ENCODE measurements at regions not wholly inside any gene's neighbourhood (a gene's known extent, or its start where the extent isn't known, plus 50 kb on each side); places are given as distances from the start of the nearest gene placed in this dataset.

- no peaks in the 10 kb centered on the region for H3K27me3 ChIP-seq (ENCODE audit: control insufficient read depth, insufficient read depth, low read length)
- no peaks in the 10 kb centered on the region for H3K9me3 ChIP-seq (ENCODE audit: control insufficient read depth, insufficient read depth, low read length)
- no peaks in the 10 kb centered on the region for H3K4me1 ChIP-seq (ENCODE audit: control insufficient read depth, insufficient read depth, low read length)
- no peak overlapping the region for H3K9ac ChIP-seq (ENCODE audit: low read depth, low read length)
- H3K4me3 ChIP-seq (ENCODE audit: low read depth, low read length), result no peak overlapping the region
- no peaks in the 10 kb centered on the region for H3K36me3 ChIP-seq (ENCODE audit: control insufficient read depth, insufficient read depth, low read length)
- no peak overlapping the region for H3K27ac ChIP-seq (ENCODE audit: low read depth, low read length)
Measured at GRCh38 chr3:135887220-135887619, 78.3 kb upstream of the PPP2R3A start.

- no peaks in the 10 kb centered on the region for H3K36me3 ChIP-seq (ENCODE audit: control insufficient read depth, insufficient read depth, low read length)
- no peaks in the 10 kb centered on the region for H3K9me3 ChIP-seq (ENCODE audit: control insufficient read depth, insufficient read depth, low read length)
- H3K4me3 ChIP-seq (ENCODE audit: low read depth, low read length), result no peak overlapping the region
- H3K9ac ChIP-seq (ENCODE audit: low read depth, low read length), result no peak overlapping the region
- H3K4me1 ChIP-seq (ENCODE audit: control insufficient read depth, insufficient read depth, low read length), result no peaks in the 10 kb centered on the region
- H3K27me3 ChIP-seq (ENCODE audit: control insufficient read depth, insufficient read depth, low read length), result no peaks in the 10 kb centered on the region
- no peak overlapping the region for H3K27ac ChIP-seq (ENCODE audit: low read depth, low read length)
Measured at GRCh38 chr3:135889443-135889842, 76.1 kb upstream of the PPP2R3A start.

- H3K36me3 ChIP-seq (ENCODE audit: control insufficient read depth, insufficient read depth, low read length), result no peaks in the 10 kb centered on the region
- H3K27me3 ChIP-seq (ENCODE audit: control insufficient read depth, insufficient read depth, low read length), result no peaks in the 10 kb centered on the region
- no peaks in the 10 kb centered on the region for H3K4me1 ChIP-seq (ENCODE audit: control insufficient read depth, insufficient read depth, low read length)
- H3K9me3 ChIP-seq (ENCODE audit: control insufficient read depth, insufficient read depth, low read length), result no peaks in the 10 kb centered on the region
- H3K4me3 ChIP-seq (ENCODE audit: low read depth, low read length), result no peak overlapping the region
- H3K9ac ChIP-seq (ENCODE audit: low read depth, low read length), result no peak overlapping the region
- no peak overlapping the region for H3K27ac ChIP-seq (ENCODE audit: low read depth, low read length)
Measured at GRCh38 chr3:135891121-135891520, 74.4 kb upstream of the PPP2R3A start.

GRCh38 chr3:135895106-135895733 lies 70.3 kb upstream of the PPP2R3A start:
- 0 out of 2 replicates have a peak, but pooled peaks cover 4% of the 10 kb centered on the region for H3K4me1 ChIP-seq (ENCODE audit: control insufficient read depth, insufficient read depth, low read length)
- no peak overlapping the region for H3K9ac ChIP-seq (ENCODE audit: low read depth, low read length)
- no peaks in the 10 kb centered on the region for H3K9me3 ChIP-seq (ENCODE audit: control insufficient read depth, insufficient read depth, low read length)
- H3K4me3 ChIP-seq (ENCODE audit: low read depth, low read length), result no peak overlapping the region
- no peaks in the 10 kb centered on the region for H3K36me3 ChIP-seq (ENCODE audit: control insufficient read depth, insufficient read depth, low read length)
- H3K27me3 ChIP-seq (ENCODE audit: control insufficient read depth, insufficient read depth, low read length), result no peaks in the 10 kb centered on the region
- H3K27ac ChIP-seq (ENCODE audit: low read depth, low read length), result no peak overlapping the region

GRCh38 chr3:135895734-135896121 lies 69.8 kb upstream of the PPP2R3A start:
- Histone ChIP-seq H3K27ac (ENCODE audit: low read depth, low read length) (no peak overlapping the region), H3K36me3 (ENCODE audit: control insufficient read depth, insufficient read depth, low read length) (no peaks in the 10 kb centered on the region), H3K9me3 (ENCODE audit: control insufficient read depth, insufficient read depth, low read length) (no peaks in the 10 kb centered on the region), H3K9ac (ENCODE audit: low read depth, low read length) (no peak overlapping the region), H3K4me3 (ENCODE audit: low read depth, low read length) (no peak overlapping the region), H3K27me3 (ENCODE audit: control insufficient read depth, insufficient read depth, low read length) (no peaks in the 10 kb centered on the region), H3K4me1 (ENCODE audit: control insufficient read depth, insufficient read depth, low read length) (0 out of 2 replicates have a peak, but pooled peaks cover 4% of the 10 kb centered on the region)

GRCh38 chr3:135896613-135897012 lies 68.9 kb upstream of the PPP2R3A start:
- H3K27ac ChIP-seq (ENCODE audit: low read depth, low read length), result no peak overlapping the region

GRCh38 chr3:135897715-135898114 lies 67.8 kb upstream of the PPP2R3A start:
- 0 out of 2 replicates have a peak, but pooled peaks cover 4% of the 10 kb centered on the region for H3K9me3 ChIP-seq (ENCODE audit: control insufficient read depth, insufficient read depth, low read length)
- H3K36me3 ChIP-seq (ENCODE audit: control insufficient read depth, insufficient read depth, low read length), result no peaks in the 10 kb centered on the region
- no peaks in the 10 kb centered on the region for H3K27me3 ChIP-seq (ENCODE audit: control insufficient read depth, insufficient read depth, low read length)
- 0 out of 2 replicates have a peak, but pooled peaks cover 4% of the 10 kb centered on the region for H3K4me1 ChIP-seq (ENCODE audit: control insufficient read depth, insufficient read depth, low read length)
- H3K27ac ChIP-seq (ENCODE audit: low read depth, low read length), result no peak overlapping the region
- no peak overlapping the region for H3K9ac ChIP-seq (ENCODE audit: low read depth, low read length)
- no peak overlapping the region for H3K4me3 ChIP-seq (ENCODE audit: low read depth, low read length)

More at GRCh38 chr3:135896613-135897012, 68.9 kb upstream of the PPP2R3A start:
- Histone ChIP-seq H3K9ac (ENCODE audit: low read depth, low read length) (no peak overlapping the region), H3K36me3 (ENCODE audit: control insufficient read depth, insufficient read depth, low read length) (no peaks in the 10 kb centered on the region), H3K4me1 (ENCODE audit: control insufficient read depth, insufficient read depth, low read length) (0 out of 2 replicates have a peak, but pooled peaks cover 4% of the 10 kb centered on the region), H3K4me3 (ENCODE audit: low read depth, low read length) (no peak overlapping the region), H3K9me3 (ENCODE audit: control insufficient read depth, insufficient read depth, low read length) (0 out of 2 replicates have a peak, but pooled peaks cover 4% of the 10 kb centered on the region), H3K27me3 (ENCODE audit: control insufficient read depth, insufficient read depth, low read length) (no peaks in the 10 kb centered on the region)

- no peak overlapping the region for H3K27ac ChIP-seq (ENCODE audit: low read depth, low read length)
- H3K4me3 ChIP-seq (ENCODE audit: low read depth, low read length), result no peak overlapping the region
- H3K27me3 ChIP-seq (ENCODE audit: control insufficient read depth, insufficient read depth, low read length), result no peaks in the 10 kb centered on the region
- 0 out of 2 replicates have a peak, but pooled peaks cover 4% of the 10 kb centered on the region for H3K9me3 ChIP-seq (ENCODE audit: control insufficient read depth, insufficient read depth, low read length)
- H3K4me1 ChIP-seq (ENCODE audit: control insufficient read depth, insufficient read depth, low read length), result 0 out of 2 replicates have a peak, but pooled peaks cover 4% of the 10 kb centered on the region
- no peaks in the 10 kb centered on the region for H3K36me3 ChIP-seq (ENCODE audit: control insufficient read depth, insufficient read depth, low read length)
- no peak overlapping the region for H3K9ac ChIP-seq (ENCODE audit: low read depth, low read length)
Measured at GRCh38 chr3:135898774-135899173, 66.8 kb upstream of the PPP2R3A start.

- H3K27ac ChIP-seq (ENCODE audit: low read depth, low read length), result no peak overlapping the region
- H3K36me3 ChIP-seq (ENCODE audit: control insufficient read depth, insufficient read depth, low read length), result no peaks in the 10 kb centered on the region
- H3K9ac ChIP-seq (ENCODE audit: low read depth, low read length), result no peak overlapping the region
- H3K4me3 ChIP-seq (ENCODE audit: low read depth, low read length), result no peak overlapping the region
- H3K4me1 ChIP-seq (ENCODE audit: control insufficient read depth, insufficient read depth, low read length), result no peaks in the 10 kb centered on the region
- no peaks in the 10 kb centered on the region for H3K27me3 ChIP-seq (ENCODE audit: control insufficient read depth, insufficient read depth, low read length)
- 0 out of 2 replicates have a peak, but pooled peaks cover 4% of the 10 kb centered on the region for H3K9me3 ChIP-seq (ENCODE audit: control insufficient read depth, insufficient read depth, low read length)
Measured at GRCh38 chr3:135905058-135905724, 60.3 kb upstream of the PPP2R3A start.

- Histone ChIP-seq H3K4me1 (ENCODE audit: control insufficient read depth, insufficient read depth, low read length) (no peaks in the 10 kb centered on the region), H3K36me3 (ENCODE audit: control insufficient read depth, insufficient read depth, low read length) (no peaks in the 10 kb centered on the region), H3K4me3 (ENCODE audit: low read depth, low read length) (no peak overlapping the region), H3K27ac (ENCODE audit: low read depth, low read length) (no peak overlapping the region), H3K9me3 (ENCODE audit: control insufficient read depth, insufficient read depth, low read length) (no peaks in the 10 kb centered on the region), H3K9ac (ENCODE audit: low read depth, low read length) (no peak overlapping the region), H3K27me3 (ENCODE audit: control insufficient read depth, insufficient read depth, low read length) (no peaks in the 10 kb centered on the region)
Measured at GRCh38 chr3:135907422-135908165, 57.9 kb upstream of the PPP2R3A start.

GRCh38 chr3:135908225-135908624 lies 57.3 kb upstream of the PPP2R3A start:
- Histone ChIP-seq H3K36me3 (ENCODE audit: control insufficient read depth, insufficient read depth, low read length) (no peaks in the 10 kb centered on the region), H3K4me3 (ENCODE audit: low read depth, low read length) (no peak overlapping the region), H3K27ac (ENCODE audit: low read depth, low read length) (no peak overlapping the region), H3K9me3 (ENCODE audit: control insufficient read depth, insufficient read depth, low read length) (no peaks in the 10 kb centered on the region), H3K9ac (ENCODE audit: low read depth, low read length) (no peak overlapping the region), H3K4me1 (ENCODE audit: control insufficient read depth, insufficient read depth, low read length) (no peaks in the 10 kb centered on the region), H3K27me3 (ENCODE audit: control insufficient read depth, insufficient read depth, low read length) (no peaks in the 10 kb centered on the region)
